ENCODE measurements at regions not wholly inside any gene's neighbourhood (a gene's known extent, or its start where the extent isn't known, plus 50 kb on each side); places are given as distances from the start of the nearest gene placed in this dataset.

DNA sequence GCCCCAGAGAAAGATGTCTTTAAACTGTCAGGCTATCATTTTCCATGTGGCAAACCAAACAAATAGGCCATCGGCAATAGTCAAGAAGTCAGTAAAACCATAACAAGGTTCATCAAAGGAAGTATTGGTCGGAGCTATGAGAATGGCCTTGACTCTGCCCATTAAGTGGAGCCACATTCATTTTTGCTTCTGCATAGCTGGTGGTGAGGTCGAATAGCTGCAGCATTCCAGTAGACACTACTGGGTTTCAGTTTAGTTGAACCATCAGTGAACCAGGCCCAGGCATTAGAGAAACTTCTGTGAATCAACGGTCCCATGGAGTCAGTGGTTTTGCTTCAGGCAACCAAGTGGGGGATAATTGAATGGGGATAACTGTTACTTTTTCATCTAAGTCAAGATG lies 92.0 kb upstream of the MED14 start:
- H3K27ac ChIP-seq = no peak overlapping the region
- peaks cover 15% of the 10 kb centered on the region for H3K27me3 ChIP-seq (ENCODE audit: insufficient read depth, low read depth, severe bottlenecking)
- no peaks in the 10 kb centered on the region for H3K9me3 ChIP-seq (ENCODE audit: severe bottlenecking)
- no peak overlapping the region for H3K4me3 ChIP-seq (ENCODE audit: low read depth, low read length)
- DNase-seq = no peak
- TF ChIP-seq CTCF (IDR thresholded peaks at IDR 0.05; ENCODE audit: low read depth, low read length) = no peak
- H3K36me3 ChIP-seq = no peaks in the 10 kb centered on the region

DNA sequence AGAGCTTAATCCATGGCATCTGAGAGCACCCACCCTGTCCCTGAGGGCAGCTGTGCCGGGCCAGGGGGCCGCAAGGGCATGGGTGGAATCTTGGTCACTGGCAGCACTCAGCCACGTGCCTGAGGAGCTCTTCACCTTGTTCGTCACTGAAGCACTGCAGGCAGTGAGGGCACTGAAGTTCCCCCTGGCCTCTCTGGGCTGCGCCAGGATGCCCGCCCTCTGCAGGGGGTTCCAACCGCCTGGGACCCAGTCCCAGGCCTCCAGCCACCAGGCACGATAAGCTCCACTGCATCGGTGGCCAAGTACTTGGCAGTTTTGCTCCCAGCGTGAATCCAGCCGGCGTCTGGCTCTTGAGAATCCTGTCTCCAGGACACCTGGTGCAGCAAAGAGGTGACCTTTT lies 96.4 kb upstream of the MED14 start:
- DNase-seq = no peak
- TF ChIP-seq CTCF (IDR thresholded peaks at IDR 0.05; ENCODE audit: low read depth, low read length) = no peak
- no peaks in the 10 kb centered on the region for H3K9me3 ChIP-seq (ENCODE audit: severe bottlenecking)

GRCh38 chrX:40832723-40833122 lies 97.4 kb upstream of the MED14 start:
- H3K36me3 ChIP-seq = no peaks in the 10 kb centered on the region
- no peak overlapping the region for H3K27ac ChIP-seq
- H3K27me3 ChIP-seq (ENCODE audit: insufficient read depth, low read depth, severe bottlenecking) = peaks cover 8% of the 10 kb centered on the region
- TF ChIP-seq CTCF (IDR thresholded peaks at IDR 0.05; ENCODE audit: low read depth, low read length) = no peak
- H3K4me3 ChIP-seq (ENCODE audit: low read depth, low read length) = no peak overlapping the region
- H3K9me3 ChIP-seq (ENCODE audit: severe bottlenecking) = no peaks in the 10 kb centered on the region
- DNase-seq = no peak

More for the DNA sequence above, 96.4 kb upstream of the MED14 start:
- H3K27ac ChIP-seq = no peak overlapping the region
- no peak overlapping the region for H3K4me3 ChIP-seq (ENCODE audit: low read depth, low read length)
- no peaks in the 10 kb centered on the region for H3K36me3 ChIP-seq
- H3K27me3 ChIP-seq (ENCODE audit: insufficient read depth, low read depth, severe bottlenecking) = peaks cover 14% of the 10 kb centered on the region

GRCh38 chrX:40834225-40834624 lies 98.9 kb upstream of the MED14 start:
- no peak overlapping the region for H3K27ac ChIP-seq
- H3K36me3 ChIP-seq = no peaks in the 10 kb centered on the region
- no peak for TF ChIP-seq CTCF (IDR thresholded peaks at IDR 0.05; ENCODE audit: low read depth, low read length)
- no peak overlapping the region for H3K4me3 ChIP-seq (ENCODE audit: low read depth, low read length)
- DNase-seq = no peak
- peaks cover 7% of the 10 kb centered on the region for H3K27me3 ChIP-seq (ENCODE audit: insufficient read depth, low read depth, severe bottlenecking)
- no peaks in the 10 kb centered on the region for H3K9me3 ChIP-seq (ENCODE audit: severe bottlenecking)

DNA sequence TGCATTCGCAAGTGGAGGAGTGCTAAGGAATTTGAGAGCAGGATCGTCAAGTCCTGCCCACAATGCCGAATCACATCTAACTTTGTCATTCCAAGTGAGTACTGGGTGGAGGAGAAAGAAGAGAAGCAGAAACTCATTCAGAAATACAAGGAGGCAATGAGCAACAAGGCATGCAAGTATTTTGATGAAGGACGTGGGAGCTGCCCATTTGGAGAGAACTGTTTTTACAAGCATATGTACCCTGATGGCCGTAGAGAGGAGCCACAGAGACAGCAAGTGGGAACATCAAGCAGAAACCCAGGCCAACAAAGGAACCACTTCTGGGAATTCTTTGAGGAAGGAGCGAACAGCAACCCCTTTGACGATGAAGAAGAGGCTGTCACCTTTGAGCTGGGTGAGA lies 100.2 kb upstream of the MED14 start:
- no peak overlapping the region for H3K4me3 ChIP-seq (ENCODE audit: low read depth, low read length)
- no peaks in the 10 kb centered on the region for H3K36me3 ChIP-seq
- no peak for TF ChIP-seq CTCF (IDR thresholded peaks at IDR 0.05; ENCODE audit: low read depth, low read length)
- no peak overlapping the region for H3K27ac ChIP-seq
- H3K9me3 ChIP-seq (ENCODE audit: severe bottlenecking) = no peaks in the 10 kb centered on the region
- peaks cover 10% of the 10 kb centered on the region for H3K27me3 ChIP-seq (ENCODE audit: insufficient read depth, low read depth, severe bottlenecking)
- DNase-seq = no peak

- Histone ChIP-seq H3K9me3 (ENCODE audit: severe bottlenecking) (peaks cover 8% of the 10 kb centered on the region), H3K36me3 (no peaks in the 10 kb centered on the region), H3K4me3 (ENCODE audit: low read depth, low read length) (no peak overlapping the region), H3K27me3 (ENCODE audit: insufficient read depth, low read depth, severe bottlenecking) (peaks cover 12% of the 10 kb centered on the region), H3K27ac (no peak overlapping the region)
- DNase-seq = no peak
- TF ChIP-seq CTCF (IDR thresholded peaks at IDR 0.05; ENCODE audit: low read depth, low read length) = no peak
Measured at GRCh38 chrX:40843643-40844042, 108.3 kb upstream of the MED14 start.
